K562 (cell line): ENCODE measurements at regions not wholly inside any gene's neighbourhood (a gene's known extent, or its start where the extent isn't known, plus 50 kb on each side); places are given as distances from the start of the nearest gene placed in this dataset.
"Not testable (repeated sequence)": the region's sequence is repeated elsewhere in the genome, so short reads cannot be mapped to it uniquely, and the experiment has no call there.

ENCODE experiments used
- ARID1B ChIP-seq: fragments of 450-650 bp; IDR thresholded peaks from 2 replicates; pipeline ENCODE4 v1.6.1; 2016; ENCODE audit warnings: antibody characterized with exemption, mild to moderate bottlenecking, inconsistent platforms
- CBFA2T3 ChIP-seq: fragments of 450-650 bp; IDR thresholded peaks from 2 replicates; pipeline ENCODE4 v1.6.1; 2017
- CTBP1 ChIP-seq: fragments of 450-650 bp; IDR thresholded peaks from 2 replicates; pipeline ENCODE4 v1.6.1; 2016; ENCODE audit warnings: borderline replicate concordance
- KDM1A ChIP-seq, 2 experiments: fragments of 450-650 bp; IDR thresholded peaks; 2 replicates each; pipeline ENCODE4 v1.6.1; 2016; ENCODE audit warnings: mild to moderate bottlenecking in 2 of 2
- MAFG ChIP-seq: fragments of 450-650 bp; conservative IDR thresholded peaks from 2 replicates; pipeline ENCODE4 v1.6.1; 2016; ENCODE audit warnings: missing genetic modification characterization, missing compliant biosample characterization
- TEAD4 ChIP-seq, 2 experiments: sonication (generic) in 1 of 2; formaldehyde crosslinking in 1 of 2; IDR thresholded peaks; 2 replicates each; pipeline versions ENCODE4 v1.6.1 to v1.8.0; 2012 to 2022; ENCODE audit warnings: borderline replicate concordance in 1 of 2, inconsistent platforms in 1 of 2, low read length in 1 of 2, mild to moderate bottlenecking in 1 of 2, missing genetic modification reagents in 1 of 2
- TRIM24 ChIP-seq, 2 experiments: fragments of 450-650 bp; IDR thresholded peaks; 2 replicates each; pipeline ENCODE4 v1.6.1; 2016
- YY1 ChIP-seq, 3 experiments: IDR thresholded peaks; 2 replicates each; pipeline ENCODE4 v1.6.1; 2011; ENCODE audit warnings: low read length in 2 of 3, mild to moderate bottlenecking in 2 of 3, moderate library complexity in 2 of 3, borderline replicate concordance in 1 of 3, control low read depth in 1 of 3, low read depth in 1 of 3; ENCODE audit not compliant: insufficient read depth in 3 of 3, insufficient replicate concordance in 2 of 3, control insufficient read depth in 1 of 3, insufficient read length in 1 of 3; ENCODE audit errors: extremely low read depth in 1 of 3
- ZNF316 ChIP-seq: fragments of 450-650 bp; IDR thresholded peaks from 2 replicates; pipeline ENCODE4 v1.6.1; 2016
- TF ChIP-seq, protein P1 (sequence below), 2 experiments: fragments of 450-650 bp; IDR thresholded peaks; 2 replicates each; pipeline ENCODE4 v1.6.1; 2018; ENCODE audit warnings: mild to moderate bottlenecking in 2 of 2, low read depth in 1 of 2; ENCODE audit not compliant: partially characterized antibody in 2 of 2
- TF ChIP-seq, protein P2 (sequence below), 2 experiments: fragments of 450-650 bp in 1 of 2; sonication (generic) in 1 of 2; formaldehyde crosslinking in 1 of 2; IDR thresholded peaks in 1 of 2; conservative IDR thresholded peaks in 1 of 2; 2 replicates each; pipeline versions ENCODE4 v1.6.1 to v1.8.1; 2016 to 2023; ENCODE audit warnings: mild to moderate bottlenecking in 2 of 2, moderate library complexity in 2 of 2, inconsistent platforms in 1 of 2, missing genetic modification reagents in 1 of 2
- TF ChIP-seq, protein P3 (sequence below): fragments of 450-650 bp; IDR thresholded peaks from 2 replicates; pipeline ENCODE4 v1.6.1; 2016; ENCODE audit warnings: low read depth

DNA sequence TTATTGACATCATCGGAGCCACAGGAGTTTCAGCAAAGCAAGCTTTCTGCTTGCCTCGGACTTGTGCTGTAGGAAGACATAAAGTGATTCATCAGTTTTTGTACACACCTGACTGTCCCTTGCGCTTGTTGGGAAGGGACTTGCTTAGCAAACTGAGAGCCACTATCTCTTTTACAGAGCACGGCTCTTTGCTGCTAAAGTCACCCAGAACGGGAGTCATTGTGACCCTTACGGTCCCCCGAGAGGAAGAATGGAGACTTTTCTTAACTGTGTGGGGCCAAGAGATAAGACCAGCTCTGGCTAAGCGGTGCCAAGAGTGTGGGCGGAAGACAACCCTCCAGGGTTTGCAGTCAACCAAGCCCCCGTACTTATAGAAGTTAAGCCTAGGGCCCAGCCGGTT lies 89.6 kb upstream of the DEFB108B start (continued):
- peak; percentile 70 for TF ChIP-seq TEAD4 (IDR thresholded peaks at IDR 0.05; ENCODE audit: low read length)
- not testable (repeated sequence) for TF ChIP-seq TEAD4 (CRISPR knock-in tag; IDR thresholded peaks at IDR 0.05; ENCODE audit: borderline replicate concordance)
- TF ChIP-seq, protein P1, sequence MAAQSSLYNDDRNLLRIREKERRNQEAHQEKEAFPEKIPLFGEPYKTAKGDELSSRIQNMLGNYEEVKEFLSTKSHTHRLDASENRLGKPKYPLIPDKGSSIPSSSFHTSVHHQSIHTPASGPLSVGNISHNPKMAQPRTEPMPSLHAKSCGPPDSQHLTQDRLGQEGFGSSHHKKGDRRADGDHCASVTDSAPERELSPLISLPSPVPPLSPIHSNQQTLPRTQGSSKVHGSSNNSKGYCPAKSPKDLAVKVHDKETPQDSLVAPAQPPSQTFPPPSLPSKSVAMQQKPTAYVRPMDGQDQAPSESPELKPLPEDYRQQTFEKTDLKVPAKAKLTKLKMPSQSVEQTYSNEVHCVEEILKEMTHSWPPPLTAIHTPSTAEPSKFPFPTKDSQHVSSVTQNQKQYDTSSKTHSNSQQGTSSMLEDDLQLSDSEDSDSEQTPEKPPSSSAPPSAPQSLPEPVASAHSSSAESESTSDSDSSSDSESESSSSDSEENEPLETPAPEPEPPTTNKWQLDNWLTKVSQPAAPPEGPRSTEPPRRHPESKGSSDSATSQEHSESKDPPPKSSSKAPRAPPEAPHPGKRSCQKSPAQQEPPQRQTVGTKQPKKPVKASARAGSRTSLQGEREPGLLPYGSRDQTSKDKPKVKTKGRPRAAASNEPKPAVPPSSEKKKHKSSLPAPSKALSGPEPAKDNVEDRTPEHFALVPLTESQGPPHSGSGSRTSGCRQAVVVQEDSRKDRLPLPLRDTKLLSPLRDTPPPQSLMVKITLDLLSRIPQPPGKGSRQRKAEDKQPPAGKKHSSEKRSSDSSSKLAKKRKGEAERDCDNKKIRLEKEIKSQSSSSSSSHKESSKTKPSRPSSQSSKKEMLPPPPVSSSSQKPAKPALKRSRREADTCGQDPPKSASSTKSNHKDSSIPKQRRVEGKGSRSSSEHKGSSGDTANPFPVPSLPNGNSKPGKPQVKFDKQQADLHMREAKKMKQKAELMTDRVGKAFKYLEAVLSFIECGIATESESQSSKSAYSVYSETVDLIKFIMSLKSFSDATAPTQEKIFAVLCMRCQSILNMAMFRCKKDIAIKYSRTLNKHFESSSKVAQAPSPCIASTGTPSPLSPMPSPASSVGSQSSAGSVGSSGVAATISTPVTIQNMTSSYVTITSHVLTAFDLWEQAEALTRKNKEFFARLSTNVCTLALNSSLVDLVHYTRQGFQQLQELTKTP (IDR thresholded peaks at IDR 0.05; ENCODE audit: low read depth in 1 of 2, partially characterized antibody in 2 of 2) = peak; percentile 29 to 44
- TF ChIP-seq ZNF316 = peak; percentile 79
- TF ChIP-seq MAFG (tag) = peak; percentile 65
- TF ChIP-seq YY1 (IDR thresholded peaks at IDR 0.05; ENCODE audit: borderline replicate concordance in 1 of 3, control insufficient read depth in 1 of 3, extremely low read depth in 1 of 3, insufficient read depth in 3 of 3, insufficient read length in 1 of 3, insufficient replicate concordance in 2 of 3, low read depth in 1 of 3, low read length in 2 of 3) = peak in 1 of 3 experiments; percentile 41
- TF ChIP-seq KDM1A (IDR thresholded peaks at IDR 0.05) = 0 out of 4 replicates have a peak, but pooled peaks of 1 of the 2 experiments have one; percentile 21
- TF ChIP-seq ARID1B = peak; percentile 88
- TF ChIP-seq TRIM24 (IDR thresholded peaks at IDR 0.05) = peak; percentile 47 to 49; a peak in 2 of 4 replicates
- TF ChIP-seq, protein P2, sequence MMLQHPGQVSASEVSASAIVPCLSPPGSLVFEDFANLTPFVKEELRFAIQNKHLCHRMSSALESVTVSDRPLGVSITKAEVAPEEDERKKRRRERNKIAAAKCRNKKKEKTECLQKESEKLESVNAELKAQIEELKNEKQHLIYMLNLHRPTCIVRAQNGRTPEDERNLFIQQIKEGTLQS (IDR thresholded peaks at IDR 0.05) = peak; percentile 23; the same call in 1 of the 2 replicates
- TF ChIP-seq, protein P2 (CRISPR knock-in tag; conservative IDR thresholded peaks at IDR 0.05) = not testable (repeated sequence)
- TF ChIP-seq, protein P3, sequence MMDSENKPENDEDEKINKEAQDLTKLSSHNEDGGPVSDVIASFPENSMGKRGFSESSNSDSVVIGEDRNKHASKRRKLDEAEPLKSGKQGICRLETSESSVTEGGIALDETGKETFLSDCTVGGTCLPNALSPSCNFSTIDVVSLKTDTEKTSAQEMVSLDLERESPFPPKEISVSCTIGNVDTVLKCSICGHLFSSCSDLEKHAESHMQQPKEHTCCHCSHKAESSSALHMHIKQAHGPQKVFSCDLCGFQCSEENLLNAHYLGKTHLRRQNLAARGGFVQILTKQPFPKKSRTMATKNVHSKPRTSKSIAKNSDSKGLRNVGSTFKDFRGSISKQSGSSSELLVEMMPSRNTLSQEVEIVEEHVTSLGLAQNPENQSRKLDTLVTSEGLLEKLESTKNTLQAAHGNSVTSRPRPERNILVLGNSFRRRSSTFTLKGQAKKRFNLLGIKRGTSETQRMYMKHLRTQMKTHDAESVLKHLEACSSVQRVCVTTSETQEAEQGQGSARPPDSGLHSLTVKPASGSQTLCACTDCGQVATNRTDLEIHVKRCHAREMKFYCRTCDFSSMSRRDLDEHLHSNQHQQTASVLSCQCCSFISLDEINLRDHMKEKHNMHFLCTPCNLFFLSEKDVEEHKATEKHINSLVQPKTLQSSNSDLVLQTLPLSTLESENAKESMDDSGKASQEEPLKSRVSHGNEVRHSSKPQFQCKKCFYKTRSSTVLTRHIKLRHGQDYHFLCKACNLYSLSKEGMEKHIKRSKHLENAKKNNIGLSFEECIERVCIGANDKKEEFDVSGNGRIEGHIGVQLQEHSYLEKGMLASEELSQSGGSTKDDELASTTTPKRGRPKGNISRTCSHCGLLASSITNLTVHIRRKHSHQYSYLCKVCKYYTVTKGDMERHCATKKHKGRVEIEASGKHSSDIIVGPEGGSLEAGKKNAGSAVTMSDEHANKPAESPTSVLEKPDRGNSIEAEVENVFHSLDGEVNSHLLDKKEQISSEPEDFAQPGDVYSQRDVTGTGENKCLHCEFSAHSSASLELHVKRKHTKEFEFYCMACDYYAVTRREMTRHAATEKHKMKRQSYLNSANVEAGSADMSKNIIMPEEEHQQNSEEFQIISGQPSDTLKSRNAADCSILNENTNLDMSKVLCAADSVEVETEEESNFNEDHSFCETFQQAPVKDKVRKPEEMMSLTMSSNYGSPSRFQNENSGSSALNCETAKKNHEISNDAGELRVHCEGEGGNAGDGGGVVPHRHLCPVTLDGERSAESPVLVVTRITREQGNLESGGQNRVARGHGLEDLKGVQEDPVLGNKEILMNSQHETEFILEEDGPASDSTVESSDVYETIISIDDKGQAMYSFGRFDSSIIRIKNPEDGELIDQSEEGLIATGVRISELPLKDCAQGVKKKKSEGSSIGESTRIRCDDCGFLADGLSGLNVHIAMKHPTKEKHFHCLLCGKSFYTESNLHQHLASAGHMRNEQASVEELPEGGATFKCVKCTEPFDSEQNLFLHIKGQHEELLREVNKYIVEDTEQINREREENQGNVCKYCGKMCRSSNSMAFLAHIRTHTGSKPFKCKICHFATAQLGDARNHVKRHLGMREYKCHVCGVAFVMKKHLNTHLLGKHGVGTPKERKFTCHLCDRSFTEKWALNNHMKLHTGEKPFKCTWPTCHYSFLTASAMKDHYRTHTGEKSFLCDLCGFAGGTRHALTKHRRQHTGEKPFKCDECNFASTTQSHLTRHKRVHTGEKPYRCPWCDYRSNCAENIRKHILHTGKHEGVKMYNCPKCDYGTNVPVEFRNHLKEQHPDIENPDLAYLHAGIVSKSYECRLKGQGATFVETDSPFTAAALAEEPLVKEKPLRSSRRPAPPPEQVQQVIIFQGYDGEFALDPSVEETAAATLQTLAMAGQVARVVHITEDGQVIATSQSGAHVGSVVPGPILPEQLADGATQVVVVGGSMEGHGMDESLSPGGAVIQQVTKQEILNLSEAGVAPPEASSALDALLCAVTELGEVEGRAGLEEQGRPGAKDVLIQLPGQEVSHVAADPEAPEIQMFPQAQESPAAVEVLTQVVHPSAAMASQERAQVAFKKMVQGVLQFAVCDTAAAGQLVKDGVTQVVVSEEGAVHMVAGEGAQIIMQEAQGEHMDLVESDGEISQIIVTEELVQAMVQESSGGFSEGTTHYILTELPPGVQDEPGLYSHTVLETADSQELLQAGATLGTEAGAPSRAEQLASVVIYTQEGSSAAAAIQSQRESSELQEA = peak; percentile 39; the same call in 1 of the 2 replicates
- TF ChIP-seq CTBP1 = peak; percentile 65; the same call in 1 of the 2 replicates
- TF ChIP-seq CBFA2T3 = peak; percentile 88
